Testis (tissue), 2 donors: ENCODE measurements at regions not wholly inside any gene's neighbourhood (a gene's known extent, or its start where the extent isn't known, plus 50 kb on each side); places are given as distances from the start of the nearest gene placed in this dataset.

Experiments
- CTCF ChIP-seq, 3 experiments: fragments of 450-650 bp in 2 of 3; fragments of 200-600 bp in 1 of 3; sonication (generic) in 1 of 3; IDR thresholded peaks; one replicate each; pipeline ENCODE4 v1.5.1; 2016 to 2019; ENCODE audit warnings: antibody characterized with exemption in 3 of 3, mild to moderate bottlenecking in 2 of 3, moderate library complexity in 1 of 3
- POLR2A ChIP-seq: fragments of 450-650 bp; IDR thresholded peaks from one replicate; pipeline ENCODE4 v1.6.1; 2017; ENCODE audit warnings: antibody characterized with exemption, mild to moderate bottlenecking, moderate library complexity

GRCh38 chr9:81855538-81855937, 72.7 kb upstream of the SPATA31D4 start:
- TF ChIP-seq CTCF (IDR thresholded peaks at IDR 0.05), result no peak
- no peak for TF ChIP-seq POLR2A
